ENCODE measurements at regions not wholly inside any gene's neighbourhood (a gene's known extent, or its start where the extent isn't known, plus 50 kb on each side); places are given as distances from the start of the nearest gene placed in this dataset.

DNA sequence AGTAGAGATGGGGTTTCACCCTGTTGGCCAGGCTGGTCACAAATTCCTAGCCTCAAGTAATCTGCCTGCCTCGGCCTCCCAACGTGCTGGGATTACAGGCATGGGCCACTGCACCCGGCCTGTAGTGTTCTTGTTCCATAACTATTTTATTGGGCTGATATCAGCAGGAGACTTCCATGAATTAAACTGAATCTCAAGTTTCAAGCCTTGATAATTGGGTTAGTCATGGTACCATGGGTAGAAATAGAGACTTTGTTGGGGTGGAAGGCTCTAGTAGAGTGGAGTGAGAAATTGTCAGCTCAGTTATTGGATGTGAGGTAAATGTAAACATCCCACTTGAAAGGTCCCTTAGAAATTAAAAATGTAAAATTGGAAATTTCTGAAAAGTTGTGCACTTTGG is 419.1 kb downstream of the ADGRL2 start:
- DNase-seq (ENCODE audit: low read depth): no peak

- no peak for DNase-seq (ENCODE audit: low read depth)
These were observed 418.1 kb downstream of the ADGRL2 start for GRCh38 chr1:82218846-82219245.

DNA sequence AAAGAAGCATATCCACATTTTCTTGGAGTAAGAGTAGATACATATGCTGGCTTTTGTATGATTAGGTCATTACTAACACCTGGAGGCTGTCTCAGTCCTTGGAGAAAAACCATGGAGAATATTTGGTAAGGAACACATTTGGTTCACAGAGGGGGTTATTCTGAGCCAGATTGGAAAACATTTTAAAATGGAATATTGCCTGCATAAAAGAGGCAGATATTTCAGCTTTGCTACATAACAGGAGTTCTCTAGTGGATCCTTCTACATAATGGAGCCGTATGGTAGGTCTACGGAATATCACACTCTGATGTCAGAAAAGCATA is 415.1 kb downstream of the ADGRL2 start:
- DNase-seq (ENCODE audit: low read depth): no peak

- no peak for DNase-seq (ENCODE audit: low read depth)
These were observed 414.5 kb downstream of the ADGRL2 start for GRCh38 chr1:82215056-82215852.

GRCh38 chr1:82214606-82215005 is 413.9 kb downstream of the ADGRL2 start:
- no peak for DNase-seq (ENCODE audit: low read depth)

- no peak for DNase-seq (ENCODE audit: low read depth)
These were observed 396.9 kb downstream of the ADGRL2 start for GRCh38 chr1:82197606-82198005.

- no peak for DNase-seq (ENCODE audit: low read depth)
These were observed 394.5 kb downstream of the ADGRL2 start for GRCh38 chr1:82195245-82195644.

DNA sequence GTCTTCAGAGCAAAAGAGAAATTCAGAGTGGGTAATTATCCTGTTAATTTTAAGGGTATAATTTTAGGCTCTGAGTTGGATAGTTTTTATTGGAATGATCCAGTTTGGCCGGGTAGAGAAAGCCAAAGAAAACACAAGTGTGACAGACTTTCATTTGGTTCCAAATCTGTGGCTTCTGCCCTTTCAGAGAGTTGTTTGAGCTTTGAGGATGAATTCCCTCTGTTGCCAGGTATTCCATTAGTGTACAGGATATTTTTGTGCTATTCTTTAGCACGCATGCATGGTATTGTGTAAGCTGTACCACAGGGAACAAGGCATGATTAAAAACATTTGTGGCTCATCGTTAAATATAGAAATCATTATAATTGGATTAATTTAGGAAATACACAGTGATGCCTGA is 384.4 kb downstream of the ADGRL2 start:
- no peak for DNase-seq (ENCODE audit: low read depth)

DNA sequence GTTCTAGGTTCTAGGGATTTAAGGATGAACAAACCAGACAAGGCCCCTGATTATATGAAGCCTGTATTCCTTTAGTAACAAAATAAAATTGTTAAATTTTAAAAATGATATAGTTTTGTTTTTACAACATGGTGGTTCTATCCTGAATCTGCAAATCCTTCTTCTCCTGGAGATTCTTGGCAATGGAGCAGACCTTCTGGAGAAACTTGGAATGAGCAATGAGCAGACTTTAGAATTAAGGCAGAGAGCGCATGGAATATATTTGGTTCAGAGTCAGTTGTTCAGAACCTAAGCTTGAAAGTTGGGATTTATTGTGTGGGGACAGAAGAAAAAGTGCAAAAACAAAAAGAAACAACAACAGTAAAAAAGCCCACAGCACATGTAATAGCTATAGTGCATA is 381.1 kb downstream of the ADGRL2 start:
- DNase-seq (ENCODE audit: low read depth): no peak

DNA sequence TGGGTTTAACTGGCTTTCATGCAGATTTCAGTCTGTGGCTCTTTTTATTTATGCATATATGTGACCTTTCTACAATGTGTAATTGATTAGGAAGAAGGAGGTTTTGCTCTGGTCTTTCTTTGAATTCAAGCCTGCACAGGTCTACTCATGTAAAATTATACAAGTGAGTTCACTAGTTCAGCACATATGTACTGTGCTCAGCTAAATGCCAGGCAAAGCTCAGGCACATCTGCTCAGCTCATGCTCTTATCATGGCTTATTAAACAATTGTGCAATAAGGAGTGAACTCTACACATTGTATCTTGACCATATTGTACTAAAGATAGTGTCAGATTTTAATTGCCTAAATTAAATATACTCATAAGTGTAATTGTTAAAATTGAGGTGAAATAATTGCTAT is 378.4 kb downstream of the ADGRL2 start:
- DNase-seq (ENCODE audit: low read depth): no peak

- DNase-seq (ENCODE audit: low read depth): no peak
These were observed 376.5 kb downstream of the ADGRL2 start for GRCh38 chr1:82177192-82177591.

DNA sequence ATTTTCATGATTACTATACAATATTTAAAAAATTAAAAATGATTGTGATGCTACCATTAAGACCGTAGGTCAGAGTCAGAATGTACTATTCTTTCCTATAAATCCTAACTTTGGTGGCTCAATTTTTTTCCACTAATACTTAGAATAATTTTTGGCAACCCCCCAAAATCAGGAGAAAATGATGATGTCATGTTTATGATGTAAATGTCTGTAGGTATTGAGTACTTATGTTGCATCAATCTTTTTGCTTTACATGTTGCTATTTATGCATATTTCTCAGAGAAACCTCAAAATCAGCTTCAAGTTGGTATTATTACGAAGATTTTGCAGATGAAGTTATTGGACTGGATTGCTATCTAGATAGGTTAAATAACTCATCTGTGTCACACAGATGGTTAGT is 371.2 kb downstream of the ADGRL2 start:
- no peak for DNase-seq (ENCODE audit: low read depth)

DNA sequence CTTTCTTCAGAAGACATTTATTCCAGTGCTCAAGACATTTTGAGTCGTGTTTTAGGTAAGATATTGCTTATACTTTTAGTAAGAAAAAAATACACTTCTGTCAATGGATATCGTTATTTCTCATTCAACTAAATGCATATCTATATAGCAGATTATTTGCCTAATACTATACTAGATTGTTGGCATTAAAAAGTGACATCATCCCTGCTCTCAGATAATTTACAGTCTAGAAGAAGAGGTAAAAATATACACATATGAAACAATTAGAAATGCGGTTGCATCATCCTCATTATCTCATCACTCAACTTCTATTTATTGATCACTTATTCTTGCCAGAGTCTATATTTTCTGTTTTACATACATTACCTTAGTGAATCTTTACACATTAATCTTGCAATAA is 367.7 kb downstream of the ADGRL2 start:
- no peak for DNase-seq (ENCODE audit: low read depth)

- DNase-seq (ENCODE audit: low read depth): no peak
These were observed 364.6 kb downstream of the ADGRL2 start for GRCh38 chr1:82165304-82165703.

- no peak for DNase-seq (ENCODE audit: low read depth)
These were observed 362.0 kb downstream of the ADGRL2 start for GRCh38 chr1:82162486-82163420.

DNA sequence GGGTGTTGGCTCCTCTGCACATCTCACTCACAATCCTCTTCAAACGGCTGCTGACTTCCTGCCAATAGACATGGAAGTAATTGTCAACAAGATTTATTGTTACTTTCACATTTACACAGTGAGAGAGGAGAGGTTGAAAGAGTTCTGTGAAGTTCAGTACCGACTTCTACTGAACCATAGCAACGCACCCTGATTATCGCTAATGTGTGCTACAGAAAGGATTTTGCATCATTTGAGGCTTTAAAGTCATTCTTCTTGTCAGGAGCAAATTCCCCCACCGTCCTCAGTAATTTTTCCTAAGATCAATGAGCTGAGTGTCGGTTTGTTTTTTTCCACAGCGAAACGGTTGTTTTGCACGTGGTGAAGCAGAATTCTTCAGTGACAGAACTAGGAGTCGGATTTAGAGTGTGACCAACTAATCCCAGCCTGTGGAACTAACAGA is 361.0 kb downstream of the ADGRL2 start:
- no peak for DNase-seq (ENCODE audit: low read depth)

DNA sequence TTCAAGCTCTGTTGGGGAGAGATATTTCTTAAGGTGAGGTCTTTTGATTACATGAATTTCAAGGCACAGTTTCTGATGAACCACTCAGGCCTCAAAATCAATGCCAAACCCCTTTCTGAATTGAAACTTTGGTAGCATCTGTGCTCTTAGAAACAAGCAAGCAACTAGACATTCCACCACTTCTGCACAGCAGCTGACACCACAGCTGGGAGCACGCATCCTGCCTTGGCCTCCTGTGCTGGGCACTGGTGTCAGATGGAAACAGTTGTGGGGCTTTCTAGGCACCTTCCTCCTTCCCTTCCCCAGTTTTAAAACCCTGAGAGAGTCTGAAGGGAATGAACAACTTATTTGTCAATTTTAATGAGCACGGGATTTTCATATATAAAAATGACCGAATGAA is 360.2 kb downstream of the ADGRL2 start:
- no peak for DNase-seq (ENCODE audit: low read depth)

GRCh38 chr1:82160036-82160435 is 359.3 kb downstream of the ADGRL2 start:
- DNase-seq (ENCODE audit: low read depth): no peak

DNA sequence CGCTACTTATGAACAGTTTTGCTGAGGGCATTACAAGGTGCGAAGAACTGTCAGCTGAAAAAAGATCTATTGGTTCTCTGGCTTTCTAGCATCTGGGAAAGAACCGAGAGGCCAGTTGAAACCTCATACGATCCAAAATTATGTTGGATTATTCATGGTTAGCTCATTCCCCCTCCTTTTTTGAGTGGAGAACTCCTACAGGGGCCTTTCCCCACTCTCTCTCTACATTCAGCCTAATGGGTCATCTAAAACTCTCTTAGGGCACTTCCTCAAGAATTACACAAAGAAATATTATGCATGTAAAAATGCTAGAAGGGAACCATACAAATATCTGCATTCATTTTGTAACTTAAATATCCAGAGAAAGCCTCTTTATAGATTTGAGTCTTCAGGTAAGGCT is 358.2 kb downstream of the ADGRL2 start:
- no peak for DNase-seq (ENCODE audit: low read depth)

DNA sequence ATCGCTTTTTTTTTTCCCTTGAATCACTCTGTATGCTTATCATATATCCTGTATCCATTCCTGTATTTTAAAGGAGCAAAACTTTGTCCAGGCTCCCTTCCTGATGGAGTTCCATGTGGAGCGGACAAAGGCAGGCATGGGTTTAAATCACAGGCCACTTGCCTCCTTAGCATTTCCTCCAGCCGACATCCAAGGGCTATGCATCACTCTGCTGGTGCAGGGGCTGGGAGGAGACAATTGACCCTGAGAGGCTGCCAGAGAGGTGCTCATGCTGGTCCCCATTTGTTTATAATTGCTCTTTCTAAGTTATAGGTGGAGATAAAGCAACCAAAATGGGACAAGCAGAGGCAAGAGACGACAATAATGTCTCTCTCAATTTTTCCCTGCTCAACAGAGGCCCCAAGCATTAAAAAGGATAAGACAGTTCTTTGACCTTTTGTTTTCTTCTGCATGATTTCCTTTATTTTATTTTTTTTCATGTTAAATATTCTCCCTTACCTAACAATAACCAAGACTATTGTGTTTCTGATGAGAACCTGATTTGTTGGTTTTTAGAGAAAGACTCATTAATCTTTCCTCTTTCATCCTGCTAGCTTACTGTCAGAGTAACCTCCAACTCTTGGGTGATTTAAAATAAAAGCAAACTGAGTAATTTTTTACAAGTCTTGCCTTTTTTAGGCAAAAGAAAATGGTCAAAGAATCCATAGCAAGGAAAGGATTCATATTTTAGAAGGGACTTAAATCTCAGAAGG is 353.7 kb downstream of the ADGRL2 start:
- no peak for DNase-seq (ENCODE audit: low read depth)

- DNase-seq (ENCODE audit: low read depth): no peak
These were observed 353.0 kb downstream of the ADGRL2 start for GRCh38 chr1:82153752-82154151.

- DNase-seq (ENCODE audit: low read depth): no peak
These were observed 352.5 kb downstream of the ADGRL2 start for GRCh38 chr1:82153272-82153629.

Measured in RPMI7951 (cell line).